ENCODE measurements at regions not wholly inside any gene's neighbourhood (a gene's known extent, or its start where the extent isn't known, plus 50 kb on each side); places are given as distances from the start of the nearest gene placed in this dataset.

- 90% methylated on average over 2 of the region's 2 CpGs; no CpG with 5 or more reads in 1 of the 2 experiments for WGBS, 2 experiments (ENCODE audit: extremely low coverage in 1 of 2, insufficient coverage in 1 of 2, insufficient read length in 1 of 2, insufficient replicate concordance in 2 of 2, low coverage in 1 of 2, low lambda C conversion rate in 2 of 2, missing lambda C conversion rate in 1 of 2)
- no peak overlapping the region for H4K5ac ChIP-seq (ENCODE audit: insufficient read length, low read depth, low read length)
- H3K23ac ChIP-seq (ENCODE audit: insufficient read length), result no peak overlapping the region
- no peak for DNase-seq (ENCODE audit: low read depth in 1 of 2, low spot score in 2 of 2)
- no peaks in the 10 kb centered on the region for H4K20me1 ChIP-seq (replicated peaks in 1 of 2; ENCODE audit: control insufficient read depth in 1 of 2, insufficient read depth in 2 of 2, low read length in 2 of 2)
- no peak overlapping the region for H3K27ac ChIP-seq (ENCODE audit: low read depth, low read length)
- no peaks in the 10 kb centered on the region for H3K79me2 ChIP-seq (ENCODE audit: control insufficient read depth in 1 of 2, insufficient read depth in 2 of 2, low read length in 2 of 2)
- no peak overlapping the region for H2BK120ac ChIP-seq (replicated peaks; ENCODE audit: low read depth, low read length)
- no peak overlapping the region for H3K18ac ChIP-seq (ENCODE audit: extremely low read depth, low read length)
- H3K9ac ChIP-seq (replicated peaks in 1 of 4; ENCODE audit: extremely low read depth in 1 of 4, low read depth in 3 of 4, low read length in 3 of 4), result no peak overlapping the region
- FAIRE-seq, result no peak
- no peak overlapping the region for H2AK5ac ChIP-seq (ENCODE audit: low read depth, low read length)
- no peaks in the 10 kb centered on the region for H3K23me2 ChIP-seq (ENCODE audit: low read depth, low read length)
- no peak overlapping the region for H4K91ac ChIP-seq (replicated peaks; ENCODE audit: insufficient read length, low read length)
- no peak overlapping the region for H2BK20ac ChIP-seq (ENCODE audit: low read length)
- H3K14ac ChIP-seq (ENCODE audit: insufficient read length), result no peak overlapping the region
- no peak overlapping the region for H3K4ac ChIP-seq (replicated peaks; ENCODE audit: insufficient read length, low read depth, low read length)
- no peak overlapping the region for H2AFZ ChIP-seq (ENCODE audit: low read length)
- no peak overlapping the region for H4K8ac ChIP-seq (ENCODE audit: extremely low read depth, insufficient read depth, low read length)
- no peaks in the 10 kb centered on the region for H3K79me1 ChIP-seq (ENCODE audit: low read depth, low read length)
- H3K36me3 ChIP-seq (ENCODE audit: control insufficient read depth in 2 of 4, insufficient read depth in 4 of 4, low read length in 3 of 4), result no peaks in the 10 kb centered on the region
- H2BK15ac ChIP-seq (ENCODE audit: low read length), result no peak overlapping the region
- no peaks in the 10 kb centered on the region for H3K9me3 ChIP-seq (ENCODE audit: insufficient read depth in 2 of 2, low read depth in 1 of 2, low read length in 1 of 2)
- H2BK12ac ChIP-seq (ENCODE audit: low read depth, low read length), result no peak overlapping the region
- H3K27me3 ChIP-seq (replicated peaks in 1 of 4; ENCODE audit: control insufficient read depth in 3 of 4, extremely low read depth in 1 of 4, insufficient read depth in 3 of 4, low read length in 3 of 4), result no peaks in the 10 kb centered on the region
- no peaks in the 10 kb centered on the region for H3K4me1 ChIP-seq (replicated peaks in 1 of 4; ENCODE audit: control insufficient read depth in 3 of 4, insufficient read depth in 4 of 4, low read length in 3 of 4)
- H3K4me2 ChIP-seq (ENCODE audit: insufficient read depth in 1 of 2, low read depth in 2 of 2, low read length in 2 of 2), result no peak overlapping the region
- no peak overlapping the region for H2BK5ac ChIP-seq (ENCODE audit: low read depth, low read length)
- no peak overlapping the region for H3K4me3 ChIP-seq (ENCODE audit: extremely low read depth in 1 of 4, insufficient read depth in 2 of 4, low read depth in 3 of 4, low read length in 4 of 4)
- no peak overlapping the region for H3K56ac ChIP-seq (replicated peaks; ENCODE audit: insufficient read length, low read depth, low read length)
- CTCF ChIA-PET (ENCODE audit: partially characterized antibody), result interaction anchor here (1.0 kb wide), 1 partner anchor 15 kb away, joined by 3 read pairs; no protein-coding TSS in a partner anchor
- POLR2A ChIA-PET (ENCODE audit: partially characterized antibody), result no interaction called here
- TF ChIP-seq POLR2A (IDR thresholded peaks at IDR 0.05; ENCODE audit: control extremely low read depth in 1 of 2, low read depth in 2 of 2, low read length in 2 of 2) (no peak), ASH2L (IDR thresholded peaks at IDR 0.05; ENCODE audit: low read length) (no peak), RAD21 (IDR thresholded peaks at IDR 0.05 in 1 of 2, conservative IDR thresholded peaks at IDR 0.05 in 1 of 2; ENCODE audit: low read depth in 2 of 2, low read length in 2 of 2) (no peak), KDM1A (IDR thresholded peaks at IDR 0.05; ENCODE audit: borderline replicate concordance, low read length) (no peak), MAX (IDR thresholded peaks at IDR 0.05) (no peak), BACH1 (IDR thresholded peaks at IDR 0.05; ENCODE audit: low read length) (no peak), SP1 (IDR thresholded peaks at IDR 0.05; ENCODE audit: low read depth, low read length) (no peak), POU5F1 (IDR thresholded peaks at IDR 0.05; ENCODE audit: low read depth, low read length) (no peak), YY1 (IDR thresholded peaks at IDR 0.05; ENCODE audit: low read depth, low read length) (no peak)
Measured at GRCh38 chr4:149277705-149278104, 537.9 kb downstream of the IQCM start.

All from H1 (cell line).